ENCODE measurements at regions not wholly inside any gene's neighbourhood (a gene's known extent, or its start where the extent isn't known, plus 50 kb on each side); places are given as distances from the start of the nearest gene placed in this dataset.

GRCh38 chr21:36547464-36547863, 67.5 kb upstream of the CLDN14 start:
- TF ChIP-seq, protein P1, sequence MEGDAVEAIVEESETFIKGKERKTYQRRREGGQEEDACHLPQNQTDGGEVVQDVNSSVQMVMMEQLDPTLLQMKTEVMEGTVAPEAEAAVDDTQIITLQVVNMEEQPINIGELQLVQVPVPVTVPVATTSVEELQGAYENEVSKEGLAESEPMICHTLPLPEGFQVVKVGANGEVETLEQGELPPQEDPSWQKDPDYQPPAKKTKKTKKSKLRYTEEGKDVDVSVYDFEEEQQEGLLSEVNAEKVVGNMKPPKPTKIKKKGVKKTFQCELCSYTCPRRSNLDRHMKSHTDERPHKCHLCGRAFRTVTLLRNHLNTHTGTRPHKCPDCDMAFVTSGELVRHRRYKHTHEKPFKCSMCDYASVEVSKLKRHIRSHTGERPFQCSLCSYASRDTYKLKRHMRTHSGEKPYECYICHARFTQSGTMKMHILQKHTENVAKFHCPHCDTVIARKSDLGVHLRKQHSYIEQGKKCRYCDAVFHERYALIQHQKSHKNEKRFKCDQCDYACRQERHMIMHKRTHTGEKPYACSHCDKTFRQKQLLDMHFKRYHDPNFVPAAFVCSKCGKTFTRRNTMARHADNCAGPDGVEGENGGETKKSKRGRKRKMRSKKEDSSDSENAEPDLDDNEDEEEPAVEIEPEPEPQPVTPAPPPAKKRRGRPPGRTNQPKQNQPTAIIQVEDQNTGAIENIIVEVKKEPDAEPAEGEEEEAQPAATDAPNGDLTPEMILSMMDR (conservative IDR thresholded peaks at IDR 0.05; ENCODE audit: low read depth, low read length), result no peak
- TF ChIP-seq EZH2 (IDR thresholded peaks at IDR 0.05; ENCODE audit: borderline replicate concordance, low read depth, low read length, poor library complexity, severe bottlenecking), result no peak

All from A673 (cell line).